HAP-1 (cell line): ENCODE measurements at regions not wholly inside any gene's neighbourhood (a gene's known extent, or its start where the extent isn't known, plus 50 kb on each side); places are given as distances from the start of the nearest gene placed in this dataset.

Source experiments
- DNase-seq, 2 experiments: peaks; one replicate each; pipeline ENCODE4 v3.0.0-alpha.2; 2016 to 2020; ENCODE audit warnings: low spot score in 2 of 2
- H3K27me3 ChIP-seq: fragments of 250-450 bp; sonication (Bioruptor Pico); 2 replicates; pipeline ENCODE4 v1.5.1; 2020; ENCODE audit warnings: low read depth, mild to moderate bottlenecking, moderate library complexity
- H3K36me3 ChIP-seq: fragments of 250-450 bp; sonication (Bioruptor Pico); replicated peaks from 2 replicates; pipeline ENCODE4 v1.5.1; 2020; ENCODE audit warnings: mild to moderate bottlenecking
- H3K4me1 ChIP-seq: fragments of 250-450 bp; sonication (Bioruptor Pico); 2 replicates; pipeline ENCODE4 v1.5.1; 2020; ENCODE audit warnings: mild to moderate bottlenecking
- H3K4me3 ChIP-seq: fragments of 250-450 bp; sonication (Bioruptor Pico); 2 replicates; pipeline ENCODE4 v1.5.1; 2020; ENCODE audit warnings: mild to moderate bottlenecking, moderate library complexity
- H3K9me3 ChIP-seq: fragments of 250-450 bp; sonication (Bioruptor Pico); 2 replicates; pipeline ENCODE4 v1.5.1; 2020; ENCODE audit warnings: mild to moderate bottlenecking, moderate library complexity
- in situ Hi-C: fragments of 300-500 bp; cut with MboI; formaldehyde crosslinking; loops from 3 replicates; pipeline ENCODE4 v1.14.3; 2020; ENCODE audit warnings: low sequenced_read_pairs, inconsistent platforms, mixed read lengths

DNA sequence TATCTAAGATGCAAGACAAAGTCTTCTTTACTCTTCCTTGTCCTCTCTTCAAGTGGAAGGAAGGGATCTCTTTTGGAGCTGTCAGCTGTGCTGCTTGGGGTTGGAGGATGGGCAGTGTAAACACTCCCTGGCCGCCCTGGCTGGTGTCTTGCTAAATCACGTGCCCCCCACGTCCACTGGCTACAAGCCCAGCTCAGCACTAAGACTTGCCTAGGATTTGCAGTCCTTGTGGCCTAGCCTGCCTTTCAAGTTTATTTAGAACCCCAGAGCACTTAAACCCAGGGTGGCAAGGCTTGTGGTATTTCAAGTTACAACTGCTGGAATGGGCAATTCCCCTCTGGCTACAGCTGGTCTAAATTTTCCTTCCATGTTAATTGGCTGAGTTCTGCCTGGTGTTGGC is 272.4 kb upstream of the MYO3A start:
- Histone ChIP-seq H3K27me3 (no peaks in the 10 kb centered on the region), H3K36me3 (no peaks in the 10 kb centered on the region), H3K4me1 (no peaks in the 10 kb centered on the region), H3K9me3 (no peaks in the 10 kb centered on the region), H3K4me3 (no peak overlapping the region)
- no peak for DNase-seq
- in situ Hi-C loops: no loop called here

DNA sequence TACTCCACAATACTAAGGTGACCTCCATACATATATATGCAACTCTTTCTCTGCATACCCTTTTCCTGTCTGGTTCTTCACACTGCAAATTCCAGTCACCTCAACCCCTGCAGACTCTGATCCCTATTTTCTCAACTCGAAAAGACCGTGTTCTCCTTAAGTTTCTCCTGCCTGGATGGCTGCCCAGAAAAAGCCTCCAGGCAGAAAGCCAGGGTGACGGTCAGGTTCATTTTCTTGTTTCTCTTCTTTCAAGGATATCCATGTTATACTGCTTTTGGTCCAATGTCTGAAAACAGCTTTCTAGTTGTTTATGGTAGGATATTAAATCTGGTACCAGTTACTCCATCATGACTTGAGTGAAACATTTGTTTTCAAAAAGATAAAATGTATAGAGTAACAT is 267.8 kb upstream of the MYO3A start:
- DNase-seq: no peak
- Histone ChIP-seq H3K9me3 (no peaks in the 10 kb centered on the region), H3K4me1 (no peaks in the 10 kb centered on the region), H3K27me3 (no peaks in the 10 kb centered on the region), H3K36me3 (no peaks in the 10 kb centered on the region), H3K4me3 (no peak overlapping the region)
- in situ Hi-C loops: no loop called here

DNA sequence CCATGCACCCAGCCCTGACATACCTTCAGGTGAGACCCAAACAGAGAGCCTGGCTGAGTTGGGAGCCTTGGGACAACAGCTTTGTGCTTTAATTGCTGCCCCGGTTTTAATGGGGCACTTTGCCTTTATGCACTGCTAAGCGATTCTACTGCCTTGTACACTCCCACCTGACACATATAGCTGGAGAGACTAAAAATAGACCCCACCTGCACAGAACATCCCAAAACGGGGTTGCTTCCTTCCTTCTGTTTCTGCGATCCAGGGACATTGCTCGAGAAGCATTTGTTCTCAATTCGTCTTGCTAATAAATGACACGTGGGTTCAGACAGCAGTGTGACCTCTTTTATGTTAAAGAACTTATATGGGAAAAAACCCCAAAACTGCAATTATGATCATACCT is 258.8 kb upstream of the MYO3A start:
- Histone ChIP-seq H3K27me3 (no peaks in the 10 kb centered on the region), H3K9me3 (no peaks in the 10 kb centered on the region), H3K36me3 (no peaks in the 10 kb centered on the region), H3K4me1 (no peaks in the 10 kb centered on the region), H3K4me3 (no peak overlapping the region)
- in situ Hi-C loops: no loop called here
- no peak for DNase-seq

DNA sequence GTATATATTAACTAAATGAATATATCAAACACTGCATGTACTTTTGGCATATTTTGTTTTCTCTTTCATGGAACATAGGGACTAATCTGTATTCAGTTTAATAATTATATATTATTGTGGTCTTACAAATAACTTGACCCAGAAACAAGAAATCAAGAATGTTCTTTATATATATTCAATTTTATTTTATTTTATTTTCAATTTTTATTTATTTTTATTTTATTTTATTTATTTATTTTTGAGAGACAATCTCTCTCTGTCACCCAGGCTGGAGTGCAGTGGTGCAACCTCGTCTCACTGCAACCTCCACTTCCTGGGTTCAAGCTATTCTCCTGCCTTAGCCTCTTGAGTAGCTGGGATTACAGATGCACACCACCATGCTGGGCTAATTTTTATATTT is 258.4 kb upstream of the MYO3A start:
- no peaks in the 10 kb centered on the region for H3K36me3 ChIP-seq
- no peak for DNase-seq
- H3K4me1 ChIP-seq: no peaks in the 10 kb centered on the region
- H3K27me3 ChIP-seq: no peaks in the 10 kb centered on the region
- no peaks in the 10 kb centered on the region for H3K9me3 ChIP-seq
- H3K4me3 ChIP-seq: no peak overlapping the region
- in situ Hi-C loops: no loop called here

DNA sequence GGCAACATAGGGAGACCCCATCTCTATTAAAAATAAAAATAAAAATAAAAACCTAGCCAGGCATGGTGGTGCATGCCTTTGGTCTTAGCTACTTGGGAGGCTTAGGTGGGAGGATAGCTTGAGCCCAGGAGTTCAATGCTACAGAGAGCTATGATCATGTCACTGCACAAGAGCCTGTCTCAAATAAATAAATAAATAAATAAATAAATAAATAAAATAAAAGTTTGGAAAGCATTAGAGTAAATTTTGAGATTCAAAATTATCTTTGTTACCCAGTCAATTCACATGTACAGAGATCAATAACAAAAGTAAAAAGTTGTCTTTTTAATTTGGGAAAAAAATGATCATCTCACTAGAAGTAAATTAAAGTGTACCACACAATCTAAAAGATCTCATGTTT is 255.8 kb upstream of the MYO3A start:
- in situ Hi-C loops: no loop called here
- Histone ChIP-seq H3K36me3 (no peaks in the 10 kb centered on the region), H3K27me3 (no peaks in the 10 kb centered on the region), H3K4me3 (no peak overlapping the region), H3K9me3 (no peaks in the 10 kb centered on the region), H3K4me1 (no peaks in the 10 kb centered on the region)
- no peak for DNase-seq

DNA sequence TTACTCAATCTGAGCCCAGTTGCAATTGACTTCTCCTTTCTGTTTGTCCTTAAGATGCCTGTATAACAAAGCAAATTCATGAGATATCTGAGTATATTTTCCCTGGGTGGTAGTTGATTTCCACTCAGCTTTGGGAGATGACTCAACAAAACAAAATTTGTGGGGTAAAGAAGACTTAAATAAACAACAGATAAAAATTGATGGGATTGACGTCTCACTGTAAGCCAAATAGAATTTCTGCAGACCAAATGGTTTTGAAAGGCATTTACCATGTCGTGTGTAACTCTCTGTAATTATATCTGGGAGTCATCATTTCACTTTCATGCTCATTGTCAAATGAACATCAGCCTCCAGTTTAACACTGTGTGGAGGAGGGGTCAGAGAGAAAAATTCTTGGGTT is 255.4 kb upstream of the MYO3A start:
- Histone ChIP-seq H3K36me3 (no peaks in the 10 kb centered on the region), H3K4me1 (no peaks in the 10 kb centered on the region), H3K4me3 (no peak overlapping the region), H3K9me3 (no peaks in the 10 kb centered on the region), H3K27me3 (no peaks in the 10 kb centered on the region)
- DNase-seq: no peak
- in situ Hi-C loops: no loop called here

DNA sequence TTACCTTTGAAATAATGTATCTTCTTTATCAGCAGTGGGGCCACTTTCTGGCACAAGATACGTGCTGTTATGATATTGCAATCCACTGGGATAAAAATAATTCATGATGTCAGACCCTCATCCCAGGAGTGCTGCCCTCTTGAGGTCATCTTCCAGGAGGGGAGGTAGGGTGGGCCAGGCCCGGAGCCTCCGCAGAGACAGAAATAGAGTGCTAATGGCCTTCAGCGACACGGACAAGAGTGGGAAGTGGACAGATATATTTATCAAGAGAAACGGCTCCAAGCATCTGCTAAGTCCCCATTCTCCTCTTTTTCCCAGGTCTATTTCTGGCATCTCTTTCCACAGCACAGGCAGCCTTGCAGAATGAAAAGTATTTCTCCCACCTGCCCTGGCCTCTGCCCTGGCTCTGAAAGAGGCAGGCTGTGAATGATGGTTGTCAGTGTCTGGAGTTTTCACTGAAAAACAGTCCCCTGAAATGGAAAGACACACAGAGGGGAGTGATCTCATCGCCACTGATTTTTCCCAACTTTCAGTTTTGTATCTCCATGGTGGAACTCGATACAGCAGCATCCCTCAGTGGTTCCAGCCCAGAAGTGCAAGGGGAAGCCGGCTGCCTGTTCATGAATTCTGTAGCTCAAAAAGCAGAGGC is 251.7 kb upstream of the MYO3A start:
- no peak for DNase-seq
- Histone ChIP-seq H3K36me3 (no peaks in the 10 kb centered on the region), H3K4me1 (no peaks in the 10 kb centered on the region), H3K4me3 (no peak overlapping the region), H3K9me3 (no peaks in the 10 kb centered on the region), H3K27me3 (no peaks in the 10 kb centered on the region)
- in situ Hi-C loops: no loop called here

DNA sequence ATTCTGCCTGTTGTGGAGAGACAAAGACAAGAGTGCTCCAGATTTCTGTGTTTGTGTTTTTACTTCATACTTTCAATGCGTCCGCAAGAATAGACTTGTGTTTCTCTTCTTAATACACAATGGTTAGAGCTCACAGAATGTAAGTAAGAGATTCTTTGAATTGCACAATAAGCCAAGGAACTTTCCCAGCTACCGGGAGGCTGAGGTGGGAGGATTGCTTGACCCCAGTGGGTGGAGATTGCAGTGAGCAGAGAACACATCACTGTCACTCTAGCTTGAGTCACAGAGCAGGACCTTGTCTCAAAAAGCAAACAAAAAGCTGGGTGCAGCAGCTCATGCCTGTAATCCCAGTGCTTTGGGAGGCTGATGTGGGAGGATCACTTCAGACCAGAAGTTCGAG is 250.7 kb upstream of the MYO3A start:
- no peaks in the 10 kb centered on the region for H3K9me3 ChIP-seq
- H3K4me3 ChIP-seq: no peak overlapping the region
- in situ Hi-C loops: no loop called here
- H3K27me3 ChIP-seq: no peaks in the 10 kb centered on the region
- no peaks in the 10 kb centered on the region for H3K36me3 ChIP-seq
- no peaks in the 10 kb centered on the region for H3K4me1 ChIP-seq
- no peak for DNase-seq

DNA sequence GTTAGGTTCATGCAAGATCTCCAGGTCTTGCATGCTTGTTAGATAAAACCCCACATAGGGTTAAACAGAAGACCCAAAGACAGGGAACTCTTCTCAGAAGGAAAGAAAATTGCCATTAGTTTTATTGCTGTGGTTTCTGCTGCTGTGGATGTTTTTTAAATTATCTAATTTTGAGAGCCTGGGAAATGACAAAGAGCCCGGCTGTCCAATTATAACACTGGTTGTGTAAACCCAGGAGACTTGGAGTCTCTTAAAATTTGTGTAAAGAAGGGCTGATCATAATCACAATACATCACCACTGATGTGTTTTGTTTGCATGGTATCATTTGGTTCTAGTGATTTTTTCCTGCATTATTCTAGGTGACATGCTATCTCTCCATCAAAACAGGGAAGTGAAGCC is 246.5 kb upstream of the MYO3A start:
- no peaks in the 10 kb centered on the region for H3K4me1 ChIP-seq
- no peak overlapping the region for H3K4me3 ChIP-seq
- DNase-seq: no peak
- no peaks in the 10 kb centered on the region for H3K27me3 ChIP-seq
- H3K9me3 ChIP-seq: no peaks in the 10 kb centered on the region
- H3K36me3 ChIP-seq: no peaks in the 10 kb centered on the region
- in situ Hi-C loops: no loop called here

DNA sequence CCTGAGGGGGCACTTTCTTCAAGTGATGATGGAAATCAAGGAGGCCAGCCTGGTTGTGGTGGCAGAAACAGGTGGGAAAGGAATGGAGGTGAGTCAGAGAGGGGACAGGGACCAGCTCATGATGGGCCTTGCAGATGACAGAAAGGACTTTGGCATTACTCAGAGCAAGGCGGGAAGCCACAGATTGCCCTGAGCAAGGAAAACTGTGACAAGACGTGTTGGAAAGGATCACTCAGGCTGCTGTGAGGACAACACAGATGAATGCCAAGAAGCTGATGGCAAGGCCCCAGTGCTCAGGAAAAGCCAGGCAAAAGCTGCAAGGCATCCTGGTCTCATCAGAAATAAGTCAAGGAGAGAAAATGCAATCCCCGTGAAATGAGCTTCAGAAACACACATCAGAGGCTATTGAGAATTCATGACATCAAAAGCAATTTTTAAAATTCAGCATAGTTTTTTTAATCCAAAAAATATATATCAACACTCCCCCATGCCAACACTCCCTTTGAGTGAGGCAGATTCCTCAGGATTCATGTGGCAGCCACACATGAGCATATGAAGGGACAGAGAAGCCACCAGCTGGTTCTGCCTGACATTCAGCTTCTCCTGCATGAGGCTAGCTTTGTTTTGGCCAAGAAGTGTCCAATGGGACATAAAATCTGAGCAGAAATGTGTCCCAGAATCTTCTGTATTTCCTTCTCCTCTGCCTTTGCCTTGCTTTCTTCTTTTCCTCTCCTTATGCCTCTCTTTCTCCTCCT is 244.5 kb upstream of the MYO3A start:
- Histone ChIP-seq H3K4me3 (no peak overlapping the region), H3K9me3 (no peaks in the 10 kb centered on the region), H3K27me3 (no peaks in the 10 kb centered on the region), H3K4me1 (no peaks in the 10 kb centered on the region), H3K36me3 (no peaks in the 10 kb centered on the region)
- no peak for DNase-seq
- in situ Hi-C loops: no loop called here

DNA sequence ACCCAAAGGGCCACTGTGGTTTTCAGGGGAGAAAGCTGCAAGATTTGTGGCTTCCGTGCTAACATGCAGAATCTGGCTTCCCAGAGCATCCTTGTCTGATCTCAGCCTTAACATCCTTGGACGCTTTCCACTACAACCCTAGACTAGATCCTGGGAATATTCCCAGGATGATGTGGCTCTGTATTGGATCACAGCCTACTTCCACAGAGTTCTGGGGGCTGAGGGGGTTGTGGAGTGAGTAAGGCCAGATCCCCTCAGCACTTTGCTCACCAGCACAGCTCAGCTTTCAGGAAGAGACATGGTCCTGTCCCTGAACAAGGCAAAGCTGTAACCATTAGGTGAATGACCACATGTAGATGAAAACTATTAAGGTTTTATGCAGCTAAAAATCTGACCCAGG is 241.3 kb upstream of the MYO3A start:
- Histone ChIP-seq H3K9me3 (no peaks in the 10 kb centered on the region), H3K27me3 (no peaks in the 10 kb centered on the region), H3K4me3 (no peak overlapping the region), H3K4me1 (no peaks in the 10 kb centered on the region), H3K36me3 (no peaks in the 10 kb centered on the region)
- in situ Hi-C loops: no loop called here
- DNase-seq: no peak

DNA sequence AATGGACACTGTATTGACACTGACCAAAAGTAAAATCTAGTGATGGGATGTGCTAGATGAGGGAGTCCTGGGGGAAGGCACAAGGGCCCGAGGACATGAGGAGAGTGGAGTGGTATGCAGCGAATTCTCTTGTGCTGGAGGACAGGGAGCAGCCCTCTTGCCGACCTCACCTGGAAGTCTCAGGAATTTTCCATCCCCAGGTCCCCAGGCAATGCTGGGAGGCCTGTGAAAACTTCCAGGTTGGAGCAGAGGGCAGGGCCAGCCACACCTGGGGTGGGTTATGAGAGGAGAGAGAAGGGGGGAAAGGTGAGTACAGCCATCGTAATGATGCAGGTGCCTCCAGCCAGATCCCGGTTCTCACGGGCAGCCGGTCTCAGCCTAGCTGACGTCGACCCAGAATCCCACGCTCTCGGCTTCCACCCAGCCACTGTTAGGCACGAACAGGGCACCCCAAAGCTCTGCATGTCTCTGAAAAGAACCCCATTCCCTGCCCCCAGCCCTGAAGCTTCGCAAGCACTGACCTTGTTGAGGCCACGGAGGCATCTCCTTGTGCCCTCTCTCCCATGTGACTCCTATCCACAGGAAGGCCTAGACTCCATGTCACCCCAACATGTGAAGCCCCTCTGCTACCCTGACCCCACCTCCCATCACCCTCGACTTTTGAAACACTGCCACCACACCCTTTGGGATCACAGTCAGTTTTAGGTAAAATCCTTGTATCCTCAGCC is 239.7 kb upstream of the MYO3A start:
- H3K4me3 ChIP-seq: no peak overlapping the region
- in situ Hi-C loops: no loop called here
- no peaks in the 10 kb centered on the region for H3K4me1 ChIP-seq
- H3K27me3 ChIP-seq: no peaks in the 10 kb centered on the region
- no peaks in the 10 kb centered on the region for H3K9me3 ChIP-seq
- H3K36me3 ChIP-seq: no peaks in the 10 kb centered on the region
- no peak for DNase-seq

DNA sequence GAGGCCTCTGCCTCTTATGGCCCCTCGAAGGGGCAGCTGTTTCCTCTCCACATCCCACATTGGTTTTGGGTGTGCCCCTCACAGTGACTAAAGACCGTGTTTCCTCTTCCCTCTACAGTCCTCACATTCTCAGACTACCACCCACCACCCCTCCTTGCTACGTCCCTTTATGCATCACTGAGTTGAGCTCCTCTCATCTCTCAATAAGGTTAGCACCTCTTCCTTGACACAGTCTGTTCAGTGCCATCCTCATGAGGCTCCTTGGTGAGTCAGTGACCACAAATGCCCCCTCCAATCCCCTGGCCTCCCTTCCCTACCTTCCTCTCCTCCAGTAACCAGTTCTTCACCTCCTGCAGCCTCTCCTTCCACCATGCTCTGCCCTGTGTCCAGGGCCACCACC is 239.1 kb upstream of the MYO3A start:
- H3K9me3 ChIP-seq: no peaks in the 10 kb centered on the region
- no peak overlapping the region for H3K4me3 ChIP-seq
- no peak for DNase-seq
- H3K36me3 ChIP-seq: no peaks in the 10 kb centered on the region
- H3K4me1 ChIP-seq: no peaks in the 10 kb centered on the region
- in situ Hi-C loops: no loop called here
- no peaks in the 10 kb centered on the region for H3K27me3 ChIP-seq

DNA sequence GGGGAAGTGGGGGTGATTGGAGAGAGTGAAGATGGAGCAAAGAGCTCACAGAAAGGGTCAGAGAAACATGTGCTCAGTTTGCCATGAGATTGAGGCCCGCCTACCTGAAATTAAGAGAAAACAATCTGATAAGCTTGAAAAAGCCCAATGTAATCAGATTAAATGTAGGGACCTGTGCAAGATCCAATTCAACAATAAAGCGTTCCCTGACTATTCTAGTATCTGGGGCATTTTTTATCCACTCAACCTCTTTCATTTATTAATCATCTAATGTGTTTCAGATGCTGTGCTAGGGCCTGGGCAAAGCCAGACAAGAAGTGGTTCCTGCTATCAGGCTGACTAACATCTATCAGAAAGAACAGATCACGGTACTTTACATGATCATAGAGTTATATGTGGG is 238.4 kb upstream of the MYO3A start:
- Histone ChIP-seq H3K9me3 (no peaks in the 10 kb centered on the region), H3K4me3 (no peak overlapping the region), H3K36me3 (no peaks in the 10 kb centered on the region), H3K4me1 (no peaks in the 10 kb centered on the region), H3K27me3 (no peaks in the 10 kb centered on the region)
- DNase-seq: no peak
- in situ Hi-C loops: no loop called here
